Astrocyte of the cerebellum (primary cell): ENCODE measurements at regions not wholly inside any gene's neighbourhood (a gene's known extent, or its start where the extent isn't known, plus 50 kb on each side); places are given as distances from the start of the nearest gene placed in this dataset.

ENCODE experiments used
- DNase-seq: peaks from one replicate; pipeline ENCODE4 v3.0.0-alpha.2; 2011; ENCODE audit warnings: low read depth
- H3K4me3 ChIP-seq: 2 replicates; pipeline ENCODE4 v1.5.1; 2011; ENCODE audit warnings: mild to moderate bottlenecking, low read depth, low read length, moderate library complexity
- CTCF ChIP-seq: IDR thresholded peaks from 2 replicates; pipeline ENCODE4 v1.5.1; 2012; ENCODE audit warnings: low read length, low read depth, moderate library complexity, mild to moderate bottlenecking; ENCODE audit errors: missing control alignments
- in situ Hi-C: cut with HindIII; loops from 2 replicates; pipeline ENCODE4 v1.10.0; 2017; ENCODE audit warnings: low sequenced_read_pairs

GRCh38 chr13:33932769-33933406, 114.9 kb downstream of the RFC3 start:
- in situ Hi-C loops = no loop called here
- peak; percentile 44 for DNase-seq
- no peak for TF ChIP-seq CTCF
- no peak overlapping the region for H3K4me3 ChIP-seq

- no peak overlapping the region for H3K4me3 ChIP-seq
- DNase-seq = no peak
- in situ Hi-C loops = no loop called here
- no peak for TF ChIP-seq CTCF
Measured at GRCh38 chr13:33933810-33934209, 115.9 kb downstream of the RFC3 start.

- H3K4me3 ChIP-seq = no peak overlapping the region
- in situ Hi-C loops = no loop called here
- TF ChIP-seq CTCF = no peak
- no peak for DNase-seq
Measured at GRCh38 chr13:33934343-33934742, 116.4 kb downstream of the RFC3 start.

- DNase-seq = no peak
- in situ Hi-C loops = no loop called here
- H3K4me3 ChIP-seq = no peak overlapping the region
- TF ChIP-seq CTCF = no peak
Measured at GRCh38 chr13:33934951-33935371, 117.0 kb downstream of the RFC3 start.

GRCh38 chr13:33935969-33936368, 118.0 kb downstream of the RFC3 start:
- in situ Hi-C loops = no loop called here
- DNase-seq = no peak
- H3K4me3 ChIP-seq = no peak overlapping the region
- TF ChIP-seq CTCF = no peak

GRCh38 chr13:33937373-33938098, 119.6 kb downstream of the RFC3 start:
- in situ Hi-C loops = no loop called here
- no peak for DNase-seq
- no peak overlapping the region for H3K4me3 ChIP-seq
- TF ChIP-seq CTCF = no peak
